H1 (cell line): ENCODE measurements at regions not wholly inside any gene's neighbourhood (a gene's known extent, or its start where the extent isn't known, plus 50 kb on each side); places are given as distances from the start of the nearest gene placed in this dataset.

Experiments
- CTCF ChIA-PET: fragments of 300-600 bp; sonication (Branson Sonifier 250); formaldehyde crosslinking; loops from one replicate; lab custom pipeline; 2021; ENCODE audit not compliant: partially characterized antibody; lab: Charles Lee
- POLR2A ChIA-PET: fragments of 300-600 bp; sonication (Branson Sonifier 250); formaldehyde crosslinking; loops from one replicate; lab custom pipeline; 2021; ENCODE audit warnings: inconsistent platforms; ENCODE audit not compliant: partially characterized antibody; lab: Charles Lee
- DNase-seq, 2 experiments: peaks; one replicate each; pipeline versions ENCODE4 v3.0.0 to v3.0.0-alpha.2; 2010 to 2022; ENCODE audit warnings: low spot score in 2 of 2, low read depth in 1 of 2, mixed read lengths in 1 of 2
- FAIRE-seq: peaks from 2 replicates; lab custom pipeline; 2011; peaks lifted over from hg19 to GRCh38; lab: Jason Lieb, UNC
- H2AFZ ChIP-seq: 2 replicates; pipeline ENCODE4 v1.8.1; 2012; ENCODE audit warnings: low read length, inconsistent platforms
- H2AK5ac ChIP-seq: 2 replicates; pipeline ENCODE4 v1.6.1; 2013; ENCODE audit warnings: low read depth, low read length
- H2BK120ac ChIP-seq: replicated peaks from 2 replicates; pipeline ENCODE3; 2013; ENCODE audit warnings: low read depth, low read length, inconsistent platforms
- H2BK12ac ChIP-seq: 2 replicates; pipeline ENCODE4 v1.6.1; 2013; ENCODE audit warnings: low read depth, low read length
- H2BK15ac ChIP-seq: 2 replicates; pipeline ENCODE4 v1.6.1; 2013; ENCODE audit warnings: low read length
- H2BK20ac ChIP-seq: 2 replicates; pipeline ENCODE4 v1.6.1; 2013; ENCODE audit warnings: low read length
- H2BK5ac ChIP-seq: 2 replicates; pipeline ENCODE4 v1.6.1; 2013; ENCODE audit warnings: low read depth, low read length
- H3K14ac ChIP-seq: 2 replicates; pipeline ENCODE4 v1.6.1; 2013; ENCODE audit warnings: inconsistent platforms; ENCODE audit not compliant: insufficient read length
- H3K18ac ChIP-seq: 2 replicates; pipeline ENCODE4 v1.6.1; 2013; ENCODE audit warnings: low read length; ENCODE audit errors: extremely low read depth
- H3K23ac ChIP-seq: 2 replicates; pipeline ENCODE4 v1.6.1; 2013; ENCODE audit warnings: inconsistent platforms; ENCODE audit not compliant: insufficient read length
- H3K23me2 ChIP-seq: 2 replicates; pipeline ENCODE4 v1.6.1; 2013; ENCODE audit warnings: low read depth, low read length
- H3K27ac ChIP-seq: 2 replicates; pipeline ENCODE4 v1.6.1; 2011; ENCODE audit warnings: low read depth, low read length, inconsistent platforms
- H3K27me3 ChIP-seq, 4 experiments: replicated peaks in 1 of 4; 1 replicate in 1 of 4; 2 replicates in 3 of 4; pipeline versions ENCODE4 v1.6.1 to v1.8.1; 2011 to 2013; ENCODE audit warnings: low read length in 3 of 4, mild to moderate bottlenecking in 3 of 4, inconsistent platforms in 2 of 4, mixed read lengths in 2 of 4, moderate library complexity in 1 of 4; ENCODE audit not compliant: control insufficient read depth in 3 of 4, insufficient read depth in 3 of 4; ENCODE audit errors: extremely low read depth in 1 of 4
- H3K36me3 ChIP-seq, 4 experiments: 2 replicates each; pipeline versions ENCODE4 v1.6.1 to v1.8.1; 2011 to 2013; ENCODE audit warnings: mild to moderate bottlenecking in 4 of 4, low read length in 3 of 4, moderate library complexity in 2 of 4, control low read depth in 1 of 4, inconsistent platforms in 1 of 4; ENCODE audit not compliant: insufficient read depth in 4 of 4, control insufficient read depth in 2 of 4
- H3K4ac ChIP-seq: replicated peaks from 2 replicates; pipeline ENCODE3; 2013; ENCODE audit warnings: low read length, low read depth, mixed read lengths, inconsistent platforms; ENCODE audit not compliant: insufficient read length
- H3K4me1 ChIP-seq, 4 experiments: replicated peaks in 1 of 4; 1 replicate in 1 of 4; 2 replicates in 3 of 4; pipeline versions ENCODE4 v1.6.1 to v1.8.1; 2011 to 2013; ENCODE audit warnings: low read length in 3 of 4, inconsistent platforms in 2 of 4, mixed read lengths in 1 of 4; ENCODE audit not compliant: insufficient read depth in 4 of 4, control insufficient read depth in 3 of 4
- H3K4me2 ChIP-seq, 2 experiments: 2 replicates each; pipeline versions ENCODE4 v1.6.1 to v1.8.1; 2011 to 2013; ENCODE audit warnings: low read depth in 2 of 2, low read length in 2 of 2, control low read depth in 1 of 2, inconsistent platforms in 1 of 2, mild to moderate bottlenecking in 1 of 2; ENCODE audit not compliant: insufficient read depth in 1 of 2
- H3K4me3 ChIP-seq, 4 experiments: fragments of 200-600, 300-600 bp in 1 of 4; sonication (generic), shearing (Covaris generic), sonication (Bioruptor Twin) in 1 of 4; 2 replicates each; pipeline versions ENCODE4 v1.5.1 to v1.8.1; 2011 to 2016; ENCODE audit warnings: low read length in 4 of 4, low read depth in 3 of 4, control low read depth in 2 of 4, inconsistent platforms in 2 of 4, mild to moderate bottlenecking in 2 of 4, mixed read lengths in 1 of 4, moderate library complexity in 1 of 4; ENCODE audit not compliant: insufficient read depth in 2 of 4; ENCODE audit errors: extremely low read depth in 1 of 4
- H3K56ac ChIP-seq: replicated peaks from 2 replicates; pipeline ENCODE3; 2013; ENCODE audit warnings: low read depth, mild to moderate bottlenecking, mixed read lengths, low read length, inconsistent platforms; ENCODE audit not compliant: insufficient read length
- H3K79me1 ChIP-seq: 2 replicates; pipeline ENCODE4 v1.6.1; 2013; ENCODE audit warnings: low read depth, low read length, control low read depth
- H3K79me2 ChIP-seq, 2 experiments: 2 replicates each; pipeline versions ENCODE4 v1.6.1 to v1.8.1; 2012 to 2013; ENCODE audit warnings: low read length in 2 of 2, mild to moderate bottlenecking in 2 of 2, inconsistent platforms in 1 of 2; ENCODE audit not compliant: insufficient read depth in 2 of 2, control insufficient read depth in 1 of 2
- H3K9ac ChIP-seq, 4 experiments: replicated peaks in 1 of 4; 1 replicate in 1 of 4; 2 replicates in 3 of 4; pipeline versions ENCODE4 v1.6.1 to v1.8.1; 2011 to 2013; ENCODE audit warnings: low read depth in 3 of 4, low read length in 3 of 4, control low read depth in 2 of 4, mild to moderate bottlenecking in 2 of 4, moderate library complexity in 2 of 4, inconsistent platforms in 1 of 4; ENCODE audit errors: extremely low read depth in 1 of 4
- H3K9me3 ChIP-seq, 2 experiments: 2 replicates each; pipeline versions ENCODE4 v1.6.1 to v1.8.1; 2012 to 2013; ENCODE audit warnings: mild to moderate bottlenecking in 2 of 2, moderate library complexity in 2 of 2, control low read depth in 1 of 2, inconsistent platforms in 1 of 2, low read depth in 1 of 2, low read length in 1 of 2, mixed read lengths in 1 of 2; ENCODE audit not compliant: insufficient read depth in 2 of 2
- H4K20me1 ChIP-seq, 2 experiments: replicated peaks in 1 of 2; 2 replicates each; pipeline versions ENCODE3 to v1.8.1; 2011 to 2013; ENCODE audit warnings: inconsistent platforms in 2 of 2, low read length in 2 of 2, mild to moderate bottlenecking in 1 of 2; ENCODE audit not compliant: insufficient read depth in 2 of 2, control insufficient read depth in 1 of 2
- H4K5ac ChIP-seq: 2 replicates; pipeline ENCODE4 v1.6.1; 2013; ENCODE audit warnings: low read length, low read depth, mixed read lengths, inconsistent platforms; ENCODE audit not compliant: insufficient read length
- H4K8ac ChIP-seq: 2 replicates; pipeline ENCODE4 v1.8.0; 2013; ENCODE audit warnings: mild to moderate bottlenecking, moderate library complexity, low read length, inconsistent platforms; ENCODE audit not compliant: insufficient read depth; ENCODE audit errors: extremely low read depth
- H4K91ac ChIP-seq: replicated peaks from 2 replicates; pipeline ENCODE3; 2013; ENCODE audit warnings: low read length, mixed read lengths, inconsistent platforms; ENCODE audit not compliant: insufficient read length
- CEBPB ChIP-seq: IDR thresholded peaks from 2 replicates; pipeline ENCODE4 v1.6.1; 2012; ENCODE audit warnings: low read depth, low read length
- HDAC6 ChIP-seq: IDR thresholded peaks from one replicate; pipeline ENCODE4 v1.7.1; 2012; ENCODE audit warnings: low read depth, mild to moderate bottlenecking, inconsistent platforms, low read length, moderate library complexity
- KDM4A ChIP-seq: IDR thresholded peaks from one replicate; pipeline ENCODE4 v1.7.1; 2012; ENCODE audit warnings: low read depth, mild to moderate bottlenecking, moderate library complexity, low read length, inconsistent platforms; ENCODE audit not compliant: severe bottlenecking
- MAFK ChIP-seq: IDR thresholded peaks from 2 replicates; pipeline ENCODE4 v1.6.1; 2012; ENCODE audit warnings: low read depth, mild to moderate bottlenecking, improper control_type of control experiment, low read length
- RXRA ChIP-seq: IDR thresholded peaks from 2 replicates; pipeline ENCODE4 v1.6.1; 2011; ENCODE audit warnings: low read depth, mild to moderate bottlenecking, low read length, moderate library complexity; ENCODE audit not compliant: insufficient read depth
- SIRT6 ChIP-seq: IDR thresholded peaks from one replicate; pipeline ENCODE4 v1.7.1; 2012; ENCODE audit warnings: low read length, inconsistent platforms
- SRF ChIP-seq: IDR thresholded peaks from 2 replicates; pipeline ENCODE4 v1.6.1; 2011; ENCODE audit warnings: mild to moderate bottlenecking, low read depth, low read length, moderate library complexity
- WGBS, 2 experiments: shearing (Covaris generic) in 1 of 2; methylation state at CpG; one replicate each; pipeline versions ENCODE4 v1.1.6 to v1.1.7; 2013 to 2015; ENCODE audit warnings: low lambda C conversion rate in 2 of 2, mixed read lengths in 2 of 2, inconsistent platforms in 1 of 2, low coverage in 1 of 2, missing lambda C conversion rate in 1 of 2; ENCODE audit not compliant: insufficient replicate concordance in 2 of 2, insufficient coverage in 1 of 2, insufficient read length in 1 of 2; ENCODE audit errors: extremely low coverage in 1 of 2, missing lambda C conversion rate in 1 of 2; 5-methylcytosine and 5-hydroxymethylcytosine counted together

DNA sequence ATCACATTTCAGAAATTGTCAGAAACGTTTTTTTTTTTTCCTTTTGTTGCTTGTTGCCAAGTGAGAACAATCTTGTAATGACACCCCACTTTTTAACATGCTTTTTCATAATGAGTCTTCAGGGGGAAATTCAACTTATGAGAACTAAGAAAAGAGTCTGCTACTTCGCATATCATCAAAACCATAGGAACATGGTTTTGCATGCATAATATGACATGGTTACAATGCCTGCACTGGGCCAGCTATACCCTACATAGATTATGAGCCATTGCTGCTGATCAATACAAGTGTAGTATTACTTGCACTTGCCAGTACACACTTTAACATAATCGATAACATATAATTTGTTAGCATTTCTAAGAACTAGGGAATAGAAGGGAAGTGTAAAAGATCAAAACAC lies 191.0 kb upstream of the NBEA start:
- Histone ChIP-seq H3K18ac (no peak overlapping the region), H3K27ac (no peak overlapping the region), H3K4ac (no peak overlapping the region), H3K14ac (no peak overlapping the region), H4K8ac (no peak overlapping the region), H3K4me1 (peaks cover 0 to 6% (median 0%) of the 10 kb centered on the region in 4 experiments; a peak in 3 of 7 replicates), H3K27me3 (no peaks in the 10 kb centered on the region), H4K20me1 (no peaks in the 10 kb centered on the region), H3K9ac (no peak overlapping the region), H2BK5ac (no peak overlapping the region), H2BK12ac (no peak overlapping the region), H3K36me3 (no peaks in the 10 kb centered on the region), H3K9me3 (no peaks in the 10 kb centered on the region), H4K5ac (no peak overlapping the region), H3K79me1 (no peaks in the 10 kb centered on the region), H2AK5ac (no peak overlapping the region), H3K23ac (no peak overlapping the region), H4K91ac (no peak overlapping the region), H3K4me3 (no peak overlapping the region), H3K23me2 (no peaks in the 10 kb centered on the region), H3K4me2 (peak overlapping the region in 1 of 2 experiments; percentile 67; a peak in 1 of 4 replicates), H2AFZ (no peak overlapping the region), H3K79me2 (no peaks in the 10 kb centered on the region), H2BK120ac (no peak overlapping the region), H3K56ac (no peak overlapping the region), H2BK15ac (no peak overlapping the region), H2BK20ac (no peak overlapping the region)
- POLR2A ChIA-PET, result no interaction called here
- 58% methylated on average over 3 of the region's 3 CpGs; no CpG with 5 or more reads in 1 of the 2 experiments for WGBS, 2 experiments
- FAIRE-seq (no peak), DNase-seq (no peak)
- CTCF ChIA-PET, result interaction anchor here (1.4 kb wide), 1 partner anchor 11 kb away, joined by 5 read pairs; no protein-coding TSS in a partner anchor
- no peak for TF ChIP-seq HDAC6
- TF ChIP-seq KDM4A, result no peak
- no peak for TF ChIP-seq SIRT6
- TF ChIP-seq MAFK, result no peak
- no peak for TF ChIP-seq SRF
- no peak for TF ChIP-seq CEBPB
- TF ChIP-seq RXRA, result no peak
